SK-N-SH (cell line): ENCODE measurements at regions not wholly inside any gene's neighbourhood (a gene's known extent, or its start where the extent isn't known, plus 50 kb on each side); places are given as distances from the start of the nearest gene placed in this dataset.

Experiments
- CHD2 ChIP-seq: fragments of 150-350 bp; IDR thresholded peaks from 2 replicates; pipeline ENCODE4 v1.6.1; 2018; ENCODE audit warnings: low read length; ENCODE audit not compliant: partially characterized antibody
- CTCF ChIP-seq: fragments of 200-600 bp; sonication (generic); IDR thresholded peaks from 2 replicates; pipeline ENCODE4 v1.6.1; 2017; ENCODE audit warnings: antibody characterized with exemption, mild to moderate bottlenecking, moderate library complexity
- FOXM1 ChIP-seq: IDR thresholded peaks from 2 replicates; pipeline ENCODE4 v1.4.0; 2012; ENCODE audit warnings: low read depth, mild to moderate bottlenecking
- POLR2AphosphoS5 ChIP-seq: IDR thresholded peaks from 2 replicates; pipeline ENCODE4 v1.6.1; 2012; ENCODE audit warnings: low read depth, low read length
- RFX5 ChIP-seq: IDR thresholded peaks from 2 replicates; pipeline ENCODE4 v1.6.1; 2012; ENCODE audit warnings: mild to moderate bottlenecking, improper control_type of control experiment, low read length
- SMC3 ChIP-seq: IDR thresholded peaks from 2 replicates; pipeline ENCODE4 v1.6.1; 2012; ENCODE audit warnings: low read depth, low read length, improper control_type of control experiment
- TAF1 ChIP-seq: IDR thresholded peaks from 2 replicates; pipeline ENCODE4 v1.6.1; 2012; ENCODE audit warnings: low read depth, mild to moderate bottlenecking, low read length, moderate library complexity, borderline replicate concordance
- TCF12 ChIP-seq: IDR thresholded peaks from 2 replicates; pipeline ENCODE4 v1.4.0; 2012
- YY1 ChIP-seq: IDR thresholded peaks from 2 replicates; pipeline ENCODE4 v1.4.0; 2012; ENCODE audit warnings: low read depth, mild to moderate bottlenecking

- TF ChIP-seq CTCF (no peak), YY1 (no peak), CHD2 (no peak), RFX5 (no peak), POLR2AphosphoS5 (no peak), TAF1 (no peak), FOXM1 (no peak), SMC3 (no peak), TCF12 (no peak)
These were observed 471.1 kb upstream of the B3GALT2 start for GRCh38 chr1:193657552-193657951.
